ENCODE measurements at regions not wholly inside any gene's neighbourhood (a gene's known extent, or its start where the extent isn't known, plus 50 kb on each side); places are given as distances from the start of the nearest gene placed in this dataset.
A peak's percentile ranks its signal among the peaks of the same experiment; 100 is the strongest.

GRCh38 chr6:37558646-37559045 lies 59.0 kb upstream of the CCDC167 start:
- no peak for DNase-seq
- Histone ChIP-seq H3K9me3 (no peaks in the 10 kb centered on the region), H3K27me3 (no peaks in the 10 kb centered on the region), H3K4me3 (ENCODE audit: low read depth, low read length) (no peak overlapping the region), H3K4me1 (peaks cover 19% of the 10 kb centered on the region), H3K36me3 (no peaks in the 10 kb centered on the region)
- TF ChIP-seq, protein P1, sequence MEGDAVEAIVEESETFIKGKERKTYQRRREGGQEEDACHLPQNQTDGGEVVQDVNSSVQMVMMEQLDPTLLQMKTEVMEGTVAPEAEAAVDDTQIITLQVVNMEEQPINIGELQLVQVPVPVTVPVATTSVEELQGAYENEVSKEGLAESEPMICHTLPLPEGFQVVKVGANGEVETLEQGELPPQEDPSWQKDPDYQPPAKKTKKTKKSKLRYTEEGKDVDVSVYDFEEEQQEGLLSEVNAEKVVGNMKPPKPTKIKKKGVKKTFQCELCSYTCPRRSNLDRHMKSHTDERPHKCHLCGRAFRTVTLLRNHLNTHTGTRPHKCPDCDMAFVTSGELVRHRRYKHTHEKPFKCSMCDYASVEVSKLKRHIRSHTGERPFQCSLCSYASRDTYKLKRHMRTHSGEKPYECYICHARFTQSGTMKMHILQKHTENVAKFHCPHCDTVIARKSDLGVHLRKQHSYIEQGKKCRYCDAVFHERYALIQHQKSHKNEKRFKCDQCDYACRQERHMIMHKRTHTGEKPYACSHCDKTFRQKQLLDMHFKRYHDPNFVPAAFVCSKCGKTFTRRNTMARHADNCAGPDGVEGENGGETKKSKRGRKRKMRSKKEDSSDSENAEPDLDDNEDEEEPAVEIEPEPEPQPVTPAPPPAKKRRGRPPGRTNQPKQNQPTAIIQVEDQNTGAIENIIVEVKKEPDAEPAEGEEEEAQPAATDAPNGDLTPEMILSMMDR (IDR thresholded peaks at IDR 0.05; ENCODE audit: low read depth, low read length) = no peak

- Histone ChIP-seq H3K4me1 (peaks cover 23% of the 10 kb centered on the region), H3K36me3 (no peaks in the 10 kb centered on the region), H3K9me3 (no peaks in the 10 kb centered on the region), H3K27me3 (no peaks in the 10 kb centered on the region), H3K4me3 (ENCODE audit: low read depth, low read length) (no peak overlapping the region)
- DNase-seq = no peak
- TF ChIP-seq, protein P1 (IDR thresholded peaks at IDR 0.05; ENCODE audit: low read depth, low read length) = no peak
Observed at GRCh38 chr6:37558168-37558567, 58.5 kb upstream of the CCDC167 start.

DNA sequence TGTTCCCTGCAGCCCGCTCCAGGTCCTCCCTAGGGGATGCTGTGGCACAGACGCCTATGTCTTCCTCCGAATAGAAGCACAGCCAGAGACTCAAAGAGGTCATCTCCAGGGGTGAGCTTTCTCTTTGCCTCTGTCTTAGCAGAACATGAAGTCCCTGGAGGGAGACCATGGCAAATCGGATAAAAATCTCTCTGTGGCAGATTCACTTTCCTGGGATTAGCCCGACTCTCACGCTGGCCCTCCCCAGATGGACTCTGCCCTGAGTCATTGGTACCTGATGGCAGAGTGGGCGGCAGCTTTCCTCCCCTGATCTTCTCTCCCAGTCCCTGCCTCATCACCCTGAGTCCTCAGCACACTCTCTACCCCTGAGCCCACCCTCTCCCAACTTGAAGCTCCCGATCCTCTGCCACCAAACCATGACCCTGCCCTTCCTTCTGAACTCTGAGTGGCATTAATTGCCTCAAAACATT lies 58.0 kb upstream of the CCDC167 start:
- TF ChIP-seq, protein P1 (IDR thresholded peaks at IDR 0.05; ENCODE audit: low read depth, low read length) = no peak
- H3K9me3 ChIP-seq = no peaks in the 10 kb centered on the region
- no peaks in the 10 kb centered on the region for H3K36me3 ChIP-seq
- H3K27me3 ChIP-seq = no peaks in the 10 kb centered on the region
- DNase-seq = peak; percentile 40
- peaks cover 23% of the 10 kb centered on the region for H3K4me1 ChIP-seq
- H3K4me3 ChIP-seq (ENCODE audit: low read depth, low read length) = no peak overlapping the region

DNA sequence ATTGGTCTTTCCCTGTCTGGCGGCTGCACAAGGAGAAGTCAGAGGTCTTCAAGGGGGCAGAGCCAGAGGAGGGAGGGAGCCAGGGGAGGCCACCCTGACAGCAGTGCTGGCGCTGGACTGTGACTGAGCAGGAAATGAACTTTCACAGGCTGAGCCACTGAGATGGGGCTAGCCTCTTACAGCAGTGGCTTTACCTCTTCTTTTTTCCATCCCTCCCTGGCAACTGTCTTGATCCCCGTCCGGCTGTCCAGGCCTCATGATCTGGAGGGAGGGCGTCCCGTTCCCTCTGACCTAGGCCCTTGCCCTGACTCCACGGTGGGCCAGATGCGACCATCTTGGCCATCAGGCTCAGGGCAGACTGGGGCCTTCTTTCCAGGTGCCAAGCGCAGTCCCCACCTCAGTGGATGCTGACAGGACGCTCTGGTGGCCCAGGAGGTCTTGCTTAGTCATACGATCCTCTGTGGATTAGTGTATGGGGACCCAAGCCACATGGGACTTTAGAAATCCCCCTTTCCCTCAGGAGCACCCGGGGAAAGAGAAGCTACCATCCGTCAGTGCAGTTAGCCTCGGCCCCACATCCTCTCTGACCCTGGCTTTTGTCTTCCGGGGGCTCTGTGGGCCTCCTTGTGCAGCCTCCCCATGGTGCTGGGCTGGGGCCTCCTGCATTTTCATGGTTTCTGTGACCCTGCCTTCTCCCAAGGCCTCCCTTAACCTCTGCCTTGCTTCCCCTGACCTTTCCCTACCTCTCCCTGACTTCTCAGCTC lies 57.4 kb upstream of the CCDC167 start:
- Histone ChIP-seq H3K4me3 (ENCODE audit: low read depth, low read length) (no peak overlapping the region), H3K9me3 (no peaks in the 10 kb centered on the region), H3K4me1 (peaks cover 23% of the 10 kb centered on the region), H3K36me3 (no peaks in the 10 kb centered on the region), H3K27me3 (no peaks in the 10 kb centered on the region)
- no peak for DNase-seq
- TF ChIP-seq, protein P1 (IDR thresholded peaks at IDR 0.05; ENCODE audit: low read depth, low read length) = no peak

GRCh38 chr6:37555040-37555781 lies 55.5 kb upstream of the CCDC167 start:
- Histone ChIP-seq H3K27me3 (no peaks in the 10 kb centered on the region), H3K4me1 (peaks cover 23% of the 10 kb centered on the region), H3K9me3 (no peaks in the 10 kb centered on the region), H3K36me3 (no peaks in the 10 kb centered on the region), H3K4me3 (ENCODE audit: low read depth, low read length) (no peak overlapping the region)
- no peak for DNase-seq
- TF ChIP-seq, protein P1 (IDR thresholded peaks at IDR 0.05; ENCODE audit: low read depth, low read length) = no peak

DNA sequence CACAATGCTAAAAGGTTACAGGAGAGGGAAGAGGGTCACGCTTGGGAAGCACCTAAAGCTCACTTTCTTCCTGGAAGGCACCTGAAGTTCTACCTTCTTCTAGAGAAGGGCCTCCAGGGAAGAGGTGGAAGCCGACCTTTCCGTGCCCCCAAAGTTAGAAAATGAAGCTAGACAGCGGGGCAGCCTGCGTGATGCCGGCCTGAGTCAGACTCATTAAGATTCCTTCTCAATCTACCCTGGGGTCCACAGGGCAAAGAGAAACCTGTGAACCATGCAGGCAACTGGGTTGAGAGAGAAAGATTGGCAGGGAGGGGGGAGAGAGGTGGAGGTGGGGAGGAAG lies 54.8 kb upstream of the CCDC167 start:
- TF ChIP-seq, protein P1 (IDR thresholded peaks at IDR 0.05; ENCODE audit: low read depth, low read length) = no peak
- H3K9me3 ChIP-seq = no peaks in the 10 kb centered on the region
- no peaks in the 10 kb centered on the region for H3K36me3 ChIP-seq
- no peak for DNase-seq
- no peaks in the 10 kb centered on the region for H3K27me3 ChIP-seq
- peaks cover 23% of the 10 kb centered on the region for H3K4me1 ChIP-seq
- no peak overlapping the region for H3K4me3 ChIP-seq (ENCODE audit: low read depth, low read length)

Data from BE2C (cell line).